GM12878 (cell line): ENCODE measurements at regions not wholly inside any gene's neighbourhood (a gene's known extent, or its start where the extent isn't known, plus 50 kb on each side); places are given as distances from the start of the nearest gene placed in this dataset.

ENCODE experiments used
- DPF2 ChIP-seq: fragments of 450-650 bp; IDR thresholded peaks from 2 replicates; pipeline ENCODE4 v1.6.1; 2017; ENCODE audit warnings: mild to moderate bottlenecking
- IKZF1 ChIP-seq: fragments of 450-650 bp; conservative IDR thresholded peaks from 2 replicates; pipeline ENCODE4 v1.6.1; 2017; ENCODE audit warnings: antibody characterized with exemption, mild to moderate bottlenecking
- MXI1 ChIP-seq: fragments of 150-350 bp; IDR thresholded peaks from 2 replicates; pipeline ENCODE4 v1.6.1; 2011; ENCODE audit warnings: low read depth, mild to moderate bottlenecking, inconsistent platforms, low read length, improper control_type of control experiment
- NBN ChIP-seq: fragments of 450-650 bp; IDR thresholded peaks from 2 replicates; pipeline ENCODE4 v1.6.1; 2016
- SMAD5 ChIP-seq: IDR thresholded peaks from 2 replicates; pipeline ENCODE4 v1.6.1; 2016; ENCODE audit warnings: antibody characterized with exemption, low read depth
- SPI1 ChIP-seq: IDR thresholded peaks from 2 replicates; pipeline ENCODE4 v1.6.1; 2011; ENCODE audit warnings: low read depth, mild to moderate bottlenecking, low read length, moderate library complexity, borderline replicate concordance; ENCODE audit not compliant: insufficient read depth
- SREBF2 ChIP-seq: IDR thresholded peaks from 2 replicates; pipeline ENCODE4 v1.6.1; 2012; ENCODE audit warnings: mild to moderate bottlenecking, low read length
- SRF ChIP-seq, 2 experiments: IDR thresholded peaks; 2 replicates each; pipeline ENCODE4 v1.6.1; 2011; ENCODE audit warnings: low read depth in 2 of 2, low read length in 2 of 2, mild to moderate bottlenecking in 1 of 2, moderate library complexity in 1 of 2
- ZNF217 ChIP-seq: fragments of 450-650 bp; IDR thresholded peaks from 2 replicates; pipeline ENCODE4 v1.6.1; 2017; ENCODE audit warnings: antibody characterized with exemption, mild to moderate bottlenecking
- TF ChIP-seq, protein P1 (sequence below): fragments of 450-650 bp; formaldehyde crosslinking; IDR thresholded peaks from 2 replicates; pipeline ENCODE4 v1.4.0; 2020; ENCODE audit warnings: mild to moderate bottlenecking, moderate library complexity
- TF ChIP-seq, protein P2 (sequence below): fragments of 450-650 bp; IDR thresholded peaks from 2 replicates; pipeline ENCODE4 v1.6.1; 2018; ENCODE audit warnings: borderline replicate concordance, mild to moderate bottlenecking; ENCODE audit not compliant: partially characterized antibody
- TF ChIP-seq, protein P3 (sequence below): fragments of 450-650 bp; IDR thresholded peaks from 2 replicates; pipeline ENCODE4 v1.6.1; 2017; ENCODE audit warnings: antibody characterized with exemption, mild to moderate bottlenecking, moderate library complexity
- TF ChIP-seq, protein P4 (sequence below): IDR thresholded peaks from 2 replicates; pipeline ENCODE4 v1.6.1; 2012; ENCODE audit warnings: low read depth, low read length, improper control_type of control experiment
- TF ChIP-seq, protein P5 (sequence below): fragments of 450-650 bp; formaldehyde crosslinking; IDR thresholded peaks from 2 replicates; pipeline ENCODE4 v1.4.0; 2022; ENCODE audit warnings: mild to moderate bottlenecking, moderate library complexity

DNA sequence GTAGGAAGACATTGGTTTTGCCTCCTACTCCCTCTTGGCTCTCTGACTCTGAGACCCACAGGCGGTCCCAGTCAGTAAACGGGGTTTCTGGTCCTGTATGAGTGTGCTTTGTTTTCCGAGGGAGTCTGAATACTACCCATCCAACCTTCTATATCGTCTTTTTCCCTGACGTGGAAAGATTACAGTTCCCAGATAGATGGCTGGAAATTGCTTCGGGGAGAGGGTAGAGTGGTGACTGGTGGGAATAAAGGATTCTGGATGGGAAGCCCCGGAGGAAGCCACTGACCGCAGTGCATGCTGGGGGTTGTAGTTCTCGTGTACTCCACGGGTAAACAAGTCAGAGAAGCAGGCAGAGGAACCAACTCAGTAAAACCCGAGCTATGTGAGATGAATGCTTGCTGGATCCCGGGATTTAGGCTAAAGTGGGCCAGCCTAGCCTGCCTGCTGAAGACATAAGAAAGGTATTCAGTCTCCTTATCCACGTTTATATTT, 66.2 kb upstream of the IRF2BP2 start (continued):
- TF ChIP-seq, protein P1, sequence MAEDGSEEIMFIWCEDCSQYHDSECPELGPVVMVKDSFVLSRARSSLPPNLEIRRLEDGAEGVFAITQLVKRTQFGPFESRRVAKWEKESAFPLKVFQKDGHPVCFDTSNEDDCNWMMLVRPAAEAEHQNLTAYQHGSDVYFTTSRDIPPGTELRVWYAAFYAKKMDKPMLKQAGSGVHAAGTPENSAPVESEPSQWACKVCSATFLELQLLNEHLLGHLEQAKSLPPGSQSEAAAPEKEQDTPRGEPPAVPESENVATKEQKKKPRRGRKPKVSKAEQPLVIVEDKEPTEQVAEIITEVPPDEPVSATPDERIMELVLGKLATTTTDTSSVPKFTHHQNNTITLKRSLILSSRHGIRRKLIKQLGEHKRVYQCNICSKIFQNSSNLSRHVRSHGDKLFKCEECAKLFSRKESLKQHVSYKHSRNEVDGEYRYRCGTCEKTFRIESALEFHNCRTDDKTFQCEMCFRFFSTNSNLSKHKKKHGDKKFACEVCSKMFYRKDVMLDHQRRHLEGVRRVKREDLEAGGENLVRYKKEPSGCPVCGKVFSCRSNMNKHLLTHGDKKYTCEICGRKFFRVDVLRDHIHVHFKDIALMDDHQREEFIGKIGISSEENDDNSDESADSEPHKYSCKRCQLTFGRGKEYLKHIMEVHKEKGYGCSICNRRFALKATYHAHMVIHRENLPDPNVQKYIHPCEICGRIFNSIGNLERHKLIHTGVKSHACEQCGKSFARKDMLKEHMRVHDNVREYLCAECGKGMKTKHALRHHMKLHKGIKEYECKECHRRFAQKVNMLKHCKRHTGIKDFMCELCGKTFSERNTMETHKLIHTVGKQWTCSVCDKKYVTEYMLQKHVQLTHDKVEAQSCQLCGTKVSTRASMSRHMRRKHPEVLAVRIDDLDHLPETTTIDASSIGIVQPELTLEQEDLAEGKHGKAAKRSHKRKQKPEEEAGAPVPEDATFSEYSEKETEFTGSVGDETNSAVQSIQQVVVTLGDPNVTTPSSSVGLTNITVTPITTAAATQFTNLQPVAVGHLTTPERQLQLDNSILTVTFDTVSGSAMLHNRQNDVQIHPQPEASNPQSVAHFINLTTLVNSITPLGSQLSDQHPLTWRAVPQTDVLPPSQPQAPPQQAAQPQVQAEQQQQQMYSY, result no peak
- TF ChIP-seq SREBF2 (no peak), NBN (0 out of 2 replicates have a peak, but pooled peaks have one; percentile 27), SMAD5 (no peak), IKZF1 (peak; percentile 87), DPF2 (no peak), SRF (IDR thresholded peaks at IDR 0.05; ENCODE audit: low read depth in 2 of 2, low read length in 2 of 2) (no peak), ZNF217 (no peak), SPI1 (peak; percentile 35; the same call in 1 of the 2 replicates), MXI1 (no peak)
- TF ChIP-seq, protein P2, sequence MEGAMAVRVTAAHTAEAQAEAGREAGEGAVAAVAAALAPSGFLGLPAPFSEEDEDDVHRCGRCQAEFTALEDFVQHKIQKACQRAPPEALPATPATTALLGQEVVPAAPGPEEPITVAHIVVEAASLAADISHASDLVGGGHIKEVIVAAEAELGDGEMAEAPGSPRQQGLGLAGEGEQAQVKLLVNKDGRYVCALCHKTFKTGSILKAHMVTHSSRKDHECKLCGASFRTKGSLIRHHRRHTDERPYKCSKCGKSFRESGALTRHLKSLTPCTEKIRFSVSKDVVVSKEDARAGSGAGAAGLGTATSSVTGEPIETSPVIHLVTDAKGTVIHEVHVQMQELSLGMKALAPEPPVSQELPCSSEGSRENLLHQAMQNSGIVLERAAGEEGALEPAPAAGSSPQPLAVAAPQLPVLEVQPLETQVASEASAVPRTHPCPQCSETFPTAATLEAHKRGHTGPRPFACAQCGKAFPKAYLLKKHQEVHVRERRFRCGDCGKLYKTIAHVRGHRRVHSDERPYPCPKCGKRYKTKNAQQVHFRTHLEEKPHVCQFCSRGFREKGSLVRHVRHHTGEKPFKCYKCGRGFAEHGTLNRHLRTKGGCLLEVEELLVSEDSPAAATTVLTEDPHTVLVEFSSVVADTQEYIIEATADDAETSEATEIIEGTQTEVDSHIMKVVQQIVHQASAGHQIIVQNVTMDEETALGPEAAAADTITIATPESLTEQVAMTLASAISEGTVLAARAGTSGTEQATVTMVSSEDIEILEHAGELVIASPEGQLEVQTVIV, result no peak
- TF ChIP-seq, protein P3, sequence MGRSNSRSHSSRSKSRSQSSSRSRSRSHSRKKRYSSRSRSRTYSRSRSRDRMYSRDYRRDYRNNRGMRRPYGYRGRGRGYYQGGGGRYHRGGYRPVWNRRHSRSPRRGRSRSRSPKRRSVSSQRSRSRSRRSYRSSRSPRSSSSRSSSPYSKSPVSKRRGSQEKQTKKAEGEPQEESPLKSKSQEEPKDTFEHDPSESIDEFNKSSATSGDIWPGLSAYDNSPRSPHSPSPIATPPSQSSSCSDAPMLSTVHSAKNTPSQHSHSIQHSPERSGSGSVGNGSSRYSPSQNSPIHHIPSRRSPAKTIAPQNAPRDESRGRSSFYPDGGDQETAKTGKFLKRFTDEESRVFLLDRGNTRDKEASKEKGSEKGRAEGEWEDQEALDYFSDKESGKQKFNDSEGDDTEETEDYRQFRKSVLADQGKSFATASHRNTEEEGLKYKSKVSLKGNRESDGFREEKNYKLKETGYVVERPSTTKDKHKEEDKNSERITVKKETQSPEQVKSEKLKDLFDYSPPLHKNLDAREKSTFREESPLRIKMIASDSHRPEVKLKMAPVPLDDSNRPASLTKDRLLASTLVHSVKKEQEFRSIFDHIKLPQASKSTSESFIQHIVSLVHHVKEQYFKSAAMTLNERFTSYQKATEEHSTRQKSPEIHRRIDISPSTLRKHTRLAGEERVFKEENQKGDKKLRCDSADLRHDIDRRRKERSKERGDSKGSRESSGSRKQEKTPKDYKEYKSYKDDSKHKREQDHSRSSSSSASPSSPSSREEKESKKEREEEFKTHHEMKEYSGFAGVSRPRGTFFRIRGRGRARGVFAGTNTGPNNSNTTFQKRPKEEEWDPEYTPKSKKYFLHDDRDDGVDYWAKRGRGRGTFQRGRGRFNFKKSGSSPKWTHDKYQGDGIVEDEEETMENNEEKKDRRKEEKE, result no peak
- TF ChIP-seq, protein P4, sequence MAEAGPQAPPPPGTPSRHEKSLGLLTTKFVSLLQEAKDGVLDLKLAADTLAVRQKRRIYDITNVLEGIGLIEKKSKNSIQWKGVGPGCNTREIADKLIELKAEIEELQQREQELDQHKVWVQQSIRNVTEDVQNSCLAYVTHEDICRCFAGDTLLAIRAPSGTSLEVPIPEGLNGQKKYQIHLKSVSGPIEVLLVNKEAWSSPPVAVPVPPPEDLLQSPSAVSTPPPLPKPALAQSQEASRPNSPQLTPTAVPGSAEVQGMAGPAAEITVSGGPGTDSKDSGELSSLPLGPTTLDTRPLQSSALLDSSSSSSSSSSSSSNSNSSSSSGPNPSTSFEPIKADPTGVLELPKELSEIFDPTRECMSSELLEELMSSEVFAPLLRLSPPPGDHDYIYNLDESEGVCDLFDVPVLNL, result no peak
- TF ChIP-seq, protein P5, sequence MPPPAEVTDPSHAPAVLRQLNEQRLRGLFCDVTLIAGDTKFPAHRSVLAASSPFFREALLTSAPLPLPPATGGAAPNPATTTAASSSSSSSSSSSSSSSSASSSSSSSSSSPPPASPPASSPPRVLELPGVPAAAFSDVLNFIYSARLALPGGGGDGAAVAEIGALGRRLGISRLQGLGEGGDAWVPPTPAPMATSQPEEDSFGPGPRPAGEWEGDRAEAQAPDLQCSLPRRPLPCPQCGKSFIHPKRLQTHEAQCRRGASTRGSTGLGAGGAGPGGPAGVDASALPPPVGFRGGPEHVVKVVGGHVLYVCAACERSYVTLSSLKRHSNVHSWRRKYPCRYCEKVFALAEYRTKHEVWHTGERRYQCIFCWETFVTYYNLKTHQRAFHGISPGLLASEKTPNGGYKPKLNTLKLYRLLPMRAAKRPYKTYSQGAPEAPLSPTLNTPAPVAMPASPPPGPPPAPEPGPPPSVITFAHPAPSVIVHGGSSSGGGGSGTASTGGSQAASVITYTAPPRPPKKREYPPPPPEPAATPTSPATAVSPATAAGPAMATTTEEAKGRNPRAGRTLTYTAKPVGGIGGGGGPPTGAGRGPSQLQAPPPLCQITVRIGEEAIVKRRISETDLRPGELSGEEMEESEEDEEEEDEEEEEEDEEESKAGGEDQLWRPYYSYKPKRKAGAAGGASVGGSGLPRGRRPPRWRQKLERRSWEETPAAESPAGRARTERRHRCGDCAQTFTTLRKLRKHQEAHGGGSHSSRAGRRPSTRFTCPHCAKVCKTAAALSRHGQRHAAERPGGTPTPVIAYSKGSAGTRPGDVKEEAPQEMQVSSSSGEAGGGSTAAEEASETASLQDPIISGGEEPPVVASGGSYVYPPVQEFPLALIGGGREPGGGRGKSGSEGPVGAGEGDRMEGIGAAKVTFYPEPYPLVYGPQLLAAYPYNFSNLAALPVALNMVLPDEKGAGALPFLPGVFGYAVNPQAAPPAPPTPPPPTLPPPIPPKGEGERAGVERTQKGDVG, result no peak
